ENCODE measurements at regions not wholly inside any gene's neighbourhood (a gene's known extent, or its start where the extent isn't known, plus 50 kb on each side); places are given as distances from the start of the nearest gene placed in this dataset.

DNA sequence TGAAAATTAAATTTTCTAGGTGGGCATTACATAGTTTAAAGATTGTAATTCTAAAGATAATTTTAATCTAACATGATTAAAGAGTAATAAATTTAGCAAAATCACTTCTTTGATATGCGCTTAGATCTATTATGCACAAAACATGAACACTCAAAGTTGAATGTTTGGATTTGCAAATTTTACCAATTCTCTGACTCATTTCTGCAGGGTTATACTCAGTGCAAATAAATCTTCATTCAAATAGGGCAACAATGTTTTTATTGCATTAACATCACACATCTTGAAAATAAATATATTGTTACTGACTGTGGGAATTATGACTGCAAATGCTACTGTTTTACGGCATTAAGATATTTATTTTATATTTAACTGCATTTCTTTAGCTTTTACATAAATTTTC, 110.7 kb downstream of the OGFRL1 start:
- no peak for DNase-seq

DNA sequence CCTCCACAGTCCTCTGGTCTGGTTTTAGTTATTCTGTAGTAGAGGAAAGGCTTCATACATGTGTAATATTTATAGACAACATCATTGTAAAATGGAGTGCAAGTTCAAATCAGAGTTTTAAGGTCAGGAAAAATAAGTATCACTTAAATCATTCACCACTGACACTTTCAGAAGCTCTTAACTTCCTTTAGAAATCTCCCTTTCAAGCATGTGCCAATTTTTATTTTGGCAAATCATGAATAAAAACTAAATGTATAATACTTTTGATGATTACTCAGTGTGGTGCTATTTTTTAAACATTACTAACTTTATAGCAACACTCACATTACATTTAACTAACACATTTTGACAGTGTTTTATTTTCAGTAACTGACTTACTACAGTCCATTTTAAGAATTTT, 112.2 kb downstream of the OGFRL1 start:
- DNase-seq, result no peak

DNA sequence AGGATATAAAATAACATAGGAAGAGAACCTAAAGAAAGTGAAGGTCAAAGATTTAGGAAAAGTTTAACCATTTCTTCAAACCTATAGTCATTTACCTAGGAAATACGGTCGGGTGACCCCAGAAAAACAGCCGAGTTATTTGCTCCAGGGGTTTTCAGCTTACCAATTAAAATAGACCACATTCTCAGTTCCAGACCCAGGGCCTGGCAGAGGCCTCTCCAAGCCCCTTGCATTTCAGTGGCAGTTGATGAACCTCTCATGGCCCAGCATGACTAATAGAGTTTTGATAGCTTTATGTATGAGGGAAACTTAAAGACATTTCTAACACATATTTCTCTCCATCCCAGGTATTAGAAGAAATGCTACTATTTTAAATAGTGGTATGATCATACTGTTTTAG, 113.5 kb downstream of the OGFRL1 start:
- DNase-seq, result no peak

DNA sequence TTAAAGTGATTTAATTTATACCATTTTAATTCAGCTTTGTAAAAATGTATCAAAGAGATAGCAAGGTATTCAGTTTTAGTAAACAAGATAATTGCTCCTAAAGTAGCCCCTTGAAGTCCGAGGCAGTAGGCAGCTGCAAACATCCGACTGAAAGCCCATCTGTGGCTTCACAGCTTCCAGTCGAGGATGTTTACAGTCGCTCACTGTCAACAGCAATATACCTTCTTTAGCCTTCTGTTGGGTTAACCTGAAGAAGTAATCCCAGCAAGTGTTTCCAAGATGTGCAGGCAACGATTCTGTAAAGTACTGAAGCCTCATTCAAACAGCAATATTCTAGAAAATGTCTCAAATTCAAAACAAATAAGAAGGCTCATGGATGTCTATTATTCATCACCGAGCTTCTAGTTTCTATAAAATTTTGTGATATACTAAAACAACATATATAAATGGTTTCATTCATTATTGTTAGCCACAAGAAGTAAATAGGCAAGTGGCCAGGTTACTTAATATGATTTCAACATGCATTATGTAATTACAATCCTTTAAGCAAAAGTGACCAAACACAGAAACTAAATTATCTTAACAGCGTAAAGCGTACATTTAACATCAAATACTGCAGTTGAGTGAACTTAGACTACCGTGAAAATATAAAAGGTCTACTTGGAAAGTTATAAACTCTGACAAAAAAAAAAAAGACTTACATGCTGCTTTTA, 115.0 kb downstream of the OGFRL1 start:
- no peak for DNase-seq

DNA sequence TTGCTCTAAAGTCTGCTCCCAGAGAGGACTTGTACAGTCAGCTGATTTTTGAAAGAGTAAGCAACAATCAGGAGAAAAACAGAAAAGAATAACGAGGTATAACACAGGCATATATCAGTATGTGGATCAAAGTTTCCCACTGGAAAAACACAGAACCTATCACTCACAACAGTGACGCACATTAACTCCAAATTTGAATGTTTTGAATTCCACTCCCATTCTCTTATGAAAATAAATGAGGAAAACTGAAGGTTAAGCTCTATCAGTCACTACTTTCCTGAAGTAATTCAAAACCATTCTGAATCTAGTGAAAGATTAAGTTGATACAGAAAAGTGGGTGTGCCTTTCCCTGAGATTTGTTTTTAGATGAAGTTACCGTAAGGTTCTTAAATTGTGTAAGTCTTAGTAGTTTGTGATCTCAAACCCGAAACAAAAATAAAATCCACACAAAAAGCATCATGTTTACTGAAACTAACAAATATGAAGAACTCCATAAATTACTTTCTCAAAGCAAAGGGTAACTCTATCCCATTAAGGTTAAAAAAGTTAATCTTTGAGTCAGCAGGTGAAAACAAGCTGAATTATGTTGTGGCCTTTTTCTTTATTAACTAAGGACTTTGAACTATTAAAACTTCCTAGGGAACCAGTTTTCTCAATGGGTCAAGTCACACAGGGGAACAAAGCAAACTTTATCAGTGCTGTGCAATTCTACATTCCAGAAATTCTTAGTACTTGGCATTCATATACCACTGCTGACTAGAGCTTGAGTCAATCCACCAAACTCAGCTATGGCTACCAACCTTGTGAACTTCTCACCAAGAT, 115.7 kb downstream of the OGFRL1 start:
- DNase-seq, result no peak

DNA sequence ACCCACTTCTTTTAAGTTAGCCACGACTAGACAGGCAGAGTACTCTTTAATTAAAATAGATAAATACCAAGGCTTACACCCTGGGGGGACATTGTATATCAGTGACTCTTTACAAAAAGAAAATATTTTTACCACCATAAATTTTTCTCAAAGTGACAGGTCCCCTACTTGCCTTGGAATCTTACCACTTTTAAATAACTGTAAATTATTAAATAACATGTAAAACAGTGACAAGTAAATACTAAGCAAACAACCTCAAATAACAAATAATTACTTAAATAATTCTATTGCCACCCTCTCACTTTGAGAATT, 116.3 kb downstream of the OGFRL1 start:
- DNase-seq, result no peak

DNA sequence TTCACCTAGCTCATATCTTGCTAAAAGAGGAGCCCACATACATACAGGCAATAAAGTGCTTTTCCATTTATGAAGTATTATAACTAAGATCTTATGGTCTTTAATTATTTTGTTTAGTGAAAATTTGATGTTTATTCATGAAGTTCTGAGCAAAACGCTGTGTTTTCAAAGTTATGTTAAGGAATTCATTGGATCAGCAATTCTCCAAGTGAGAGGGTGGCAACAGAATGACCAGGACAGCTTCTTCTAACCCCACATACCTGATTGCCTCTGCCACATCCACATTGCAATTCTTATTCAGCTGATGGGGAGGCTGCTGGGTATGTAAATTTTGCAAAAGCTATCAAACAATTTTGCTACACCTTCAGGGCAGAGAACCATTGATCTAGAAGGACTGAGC, 116.8 kb downstream of the OGFRL1 start:
- DNase-seq, result no peak

DNA sequence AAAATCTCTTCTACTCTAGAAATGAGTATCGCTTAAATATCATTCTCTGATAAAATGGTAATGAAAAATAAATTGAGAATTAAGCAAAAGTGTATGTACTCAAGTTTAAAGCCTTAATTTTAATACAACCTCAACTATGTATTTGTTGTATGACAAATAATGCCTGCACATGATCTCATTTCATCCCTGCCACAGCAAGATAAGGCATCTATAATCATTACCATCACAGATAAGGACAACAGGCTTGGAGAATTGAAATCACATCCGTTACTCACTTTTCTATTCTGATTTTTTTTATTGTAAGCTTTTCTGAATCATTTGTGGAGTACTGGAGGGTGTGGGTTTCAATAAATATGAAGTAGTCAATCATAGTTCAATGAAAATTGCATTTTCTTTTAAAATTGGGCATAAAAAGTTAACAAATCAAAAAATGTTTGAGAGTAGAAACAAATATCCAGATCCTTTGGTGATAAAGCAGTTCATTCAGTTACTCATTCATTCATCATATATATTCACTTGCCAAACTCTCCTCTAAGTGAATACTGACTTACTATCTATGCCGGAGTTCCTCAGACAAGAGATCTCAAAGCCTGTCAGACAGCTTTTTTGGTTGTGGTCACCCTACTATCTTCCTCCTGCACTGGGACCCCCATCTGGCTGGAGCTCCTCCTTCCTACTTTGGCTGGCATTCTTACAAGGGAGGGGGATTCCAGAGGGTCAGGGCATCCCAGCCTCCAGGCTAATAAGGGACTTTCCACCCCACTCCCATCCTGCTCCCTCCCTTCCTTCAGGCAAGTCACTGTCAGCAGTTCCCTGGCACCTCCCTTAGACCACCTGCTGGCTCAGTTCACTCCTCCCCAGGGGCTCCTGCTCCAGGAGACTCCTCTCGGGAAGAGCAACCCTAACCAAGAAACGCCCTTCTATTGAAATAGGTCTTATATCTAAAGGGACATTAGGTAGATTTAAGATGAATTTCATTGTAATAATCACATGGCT, 118.6 kb downstream of the OGFRL1 start:
- no peak for DNase-seq

DNA sequence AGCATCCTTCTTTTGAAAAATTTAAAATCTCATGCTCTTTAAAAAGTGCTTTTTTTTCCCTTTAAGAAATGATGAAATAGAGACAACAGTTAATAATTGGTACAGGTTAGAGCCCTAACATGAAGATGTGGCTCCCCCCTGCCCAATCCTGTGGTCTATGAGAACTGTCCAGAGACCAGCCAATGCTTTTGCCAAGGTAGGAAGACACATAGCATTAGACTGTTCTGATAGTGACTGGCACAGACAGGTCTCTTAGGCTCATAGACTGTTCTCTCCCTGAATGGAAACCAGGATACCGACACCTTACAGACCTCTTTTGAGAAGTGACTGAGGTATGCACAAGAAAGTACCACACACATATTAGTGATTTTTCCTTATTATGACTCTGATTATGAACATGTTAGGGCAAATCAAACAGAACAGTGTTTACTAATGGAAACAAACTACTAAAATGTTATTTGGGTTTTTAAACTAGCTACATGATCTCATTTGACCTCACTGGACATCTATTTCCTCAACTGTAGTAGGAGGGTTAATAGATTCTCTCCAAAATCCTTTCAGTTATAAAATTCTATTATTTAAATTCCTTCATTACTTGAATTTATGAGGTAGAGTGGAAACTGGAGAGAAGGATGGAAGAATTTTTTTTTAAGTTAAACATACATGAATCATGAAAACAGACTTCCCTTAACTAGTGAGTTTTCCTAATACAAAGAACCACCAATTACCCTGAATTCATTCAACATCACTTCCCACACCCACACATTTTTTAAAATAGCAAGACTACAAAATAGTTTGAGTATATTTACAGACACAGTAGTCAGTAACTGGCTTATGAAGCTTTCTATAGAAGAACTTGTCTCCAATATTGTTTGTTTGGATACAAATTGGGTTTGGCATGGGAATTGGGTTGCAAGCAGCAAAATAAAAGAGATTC, 120.4 kb downstream of the OGFRL1 start:
- no peak for DNase-seq

DNA sequence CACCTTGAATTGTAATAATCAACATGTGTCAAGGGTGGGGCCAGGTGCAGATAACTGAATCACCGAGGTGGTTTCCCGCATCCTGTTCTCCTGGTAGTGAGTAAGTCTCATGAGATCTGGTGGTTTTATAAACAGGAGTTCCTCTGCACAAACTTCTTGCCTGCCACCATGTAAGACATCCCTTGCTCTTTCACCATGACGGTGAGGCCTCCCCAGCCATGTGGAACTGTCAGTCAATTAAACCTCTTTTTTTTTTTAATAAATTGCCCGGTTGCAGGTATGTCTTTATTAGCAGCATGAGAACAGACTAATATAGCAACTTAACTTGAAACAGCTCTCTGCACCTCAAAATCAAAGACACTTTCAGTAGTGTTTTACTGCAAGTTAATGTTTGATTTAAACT, 121.6 kb downstream of the OGFRL1 start:
- no peak for DNase-seq

DNA sequence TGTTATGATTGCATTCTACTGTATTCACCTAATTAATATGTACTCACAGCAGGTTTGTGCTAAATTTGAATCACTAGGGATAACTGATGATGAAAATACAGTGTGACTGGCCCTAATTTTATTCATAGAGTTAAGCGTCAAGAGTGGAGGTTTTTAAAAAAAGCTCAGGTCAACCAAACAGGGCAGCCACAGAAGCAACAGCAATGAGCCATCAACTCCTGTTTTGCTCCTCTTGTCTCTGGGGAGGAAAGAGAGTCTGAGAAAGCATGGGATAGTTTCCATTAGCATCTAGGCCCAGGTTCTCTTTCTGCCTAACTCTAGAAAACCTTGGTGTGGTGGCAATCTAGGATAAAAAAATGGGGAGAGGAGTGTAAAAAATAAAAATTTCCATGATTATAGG, 122.1 kb downstream of the OGFRL1 start:
- DNase-seq, result no peak

DNA sequence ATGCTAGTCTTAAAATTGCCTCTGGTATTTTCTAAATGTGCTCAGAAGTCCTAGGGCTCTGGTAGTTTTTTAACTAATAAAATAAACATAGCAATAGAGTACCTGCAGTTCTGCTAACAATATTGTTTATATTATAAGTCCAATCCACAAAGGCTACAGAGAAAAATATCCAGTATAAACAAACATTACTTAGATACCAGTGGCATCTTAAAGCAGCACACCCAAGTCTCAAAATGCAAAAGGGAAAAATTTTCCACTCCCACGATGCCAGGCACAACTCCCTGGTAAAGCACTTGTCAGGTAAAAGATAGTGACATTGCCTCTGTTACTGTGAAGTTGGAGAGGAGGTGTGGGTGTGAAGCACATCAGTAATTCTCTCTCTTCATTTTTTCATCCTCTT, 123.3 kb downstream of the OGFRL1 start:
- DNase-seq, result no peak

DNA sequence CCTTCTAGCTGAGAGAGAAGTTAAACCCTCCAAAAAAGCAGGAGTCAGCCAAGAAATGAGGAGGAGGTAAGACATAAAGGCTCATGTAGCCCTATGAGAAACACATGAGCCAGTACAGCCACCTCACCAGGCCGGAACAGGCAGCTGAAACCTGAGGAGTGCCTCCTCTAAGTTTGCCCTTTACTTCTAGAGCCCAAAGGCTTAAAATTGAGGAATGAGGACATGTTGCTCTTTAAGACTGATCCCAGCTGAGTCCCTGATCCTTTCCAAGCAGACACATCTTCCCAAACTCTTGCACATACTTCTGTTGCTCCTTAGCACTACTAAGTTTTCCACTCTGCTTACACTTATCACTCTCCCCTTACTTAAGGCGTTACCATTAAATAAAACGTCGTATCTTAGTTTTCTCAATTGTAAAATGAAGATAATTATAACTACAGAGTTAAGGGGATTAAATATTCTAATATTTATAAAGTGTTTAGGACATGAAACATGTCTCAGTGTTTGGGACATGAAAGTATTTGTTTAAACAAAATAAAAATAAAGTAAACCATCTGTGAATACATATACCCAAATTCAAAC, 124.0 kb downstream of the OGFRL1 start:
- no peak for DNase-seq

DNA sequence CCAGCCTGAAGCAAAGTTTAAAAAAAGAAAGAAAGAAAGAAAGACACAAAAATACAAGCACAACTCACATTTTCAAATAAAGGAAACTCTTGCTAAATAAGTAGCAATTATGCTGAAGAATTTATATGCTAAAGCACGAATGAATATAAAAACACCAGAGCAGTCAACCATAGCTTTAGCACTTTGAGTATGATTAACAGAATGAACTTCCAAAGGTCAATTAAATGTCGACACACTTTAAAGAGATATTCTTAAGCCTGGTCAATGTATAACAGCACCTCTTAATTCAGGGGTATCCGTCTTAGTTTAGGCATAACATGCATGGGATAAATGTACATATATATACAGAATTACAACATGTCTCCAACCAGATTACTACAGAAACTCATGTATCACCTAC, 125.9 kb downstream of the OGFRL1 start:
- no peak for DNase-seq

DNA sequence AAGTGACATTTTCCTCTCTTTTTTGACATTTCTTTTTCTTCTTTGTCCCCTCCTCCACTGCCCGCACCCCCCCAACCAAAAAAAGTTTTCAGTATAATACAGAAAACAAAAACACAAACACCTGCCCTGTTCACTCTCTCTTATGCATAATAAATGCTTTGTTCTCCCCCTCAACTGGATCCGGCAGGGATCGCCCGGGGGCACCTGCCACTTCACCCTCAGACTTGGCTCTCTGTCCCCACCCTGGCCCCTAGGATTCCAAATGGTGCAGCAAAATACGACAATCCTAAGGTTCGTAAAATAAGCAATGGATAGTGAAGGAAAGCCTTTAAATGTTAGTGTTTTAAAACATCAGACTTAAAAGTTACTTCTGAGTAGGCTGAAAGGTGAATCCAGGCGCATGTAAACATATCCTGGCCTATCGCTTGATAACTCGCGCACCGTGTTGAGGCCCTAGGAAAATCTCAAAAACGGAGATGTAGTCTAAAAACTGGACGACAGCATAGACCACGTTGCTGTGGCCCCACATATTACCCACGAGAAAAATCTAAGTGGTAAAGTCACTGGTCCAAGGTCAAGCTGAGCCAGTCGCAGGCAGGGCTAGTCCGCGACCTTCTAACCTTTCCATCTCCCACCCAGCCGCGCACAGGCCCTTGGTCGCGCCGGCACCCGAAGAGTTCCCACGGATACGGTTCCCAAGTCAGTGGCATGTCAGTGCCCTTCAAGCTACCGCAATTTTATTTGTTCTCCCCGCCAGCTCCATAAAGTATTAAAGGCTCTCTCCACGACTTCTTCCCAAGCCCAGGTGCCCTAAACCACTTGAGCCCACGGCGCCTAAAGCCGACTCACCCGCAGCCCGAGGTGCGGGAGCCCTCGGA, 130.8 kb downstream of the OGFRL1 start:
- DNase-seq, result no peak

DNA sequence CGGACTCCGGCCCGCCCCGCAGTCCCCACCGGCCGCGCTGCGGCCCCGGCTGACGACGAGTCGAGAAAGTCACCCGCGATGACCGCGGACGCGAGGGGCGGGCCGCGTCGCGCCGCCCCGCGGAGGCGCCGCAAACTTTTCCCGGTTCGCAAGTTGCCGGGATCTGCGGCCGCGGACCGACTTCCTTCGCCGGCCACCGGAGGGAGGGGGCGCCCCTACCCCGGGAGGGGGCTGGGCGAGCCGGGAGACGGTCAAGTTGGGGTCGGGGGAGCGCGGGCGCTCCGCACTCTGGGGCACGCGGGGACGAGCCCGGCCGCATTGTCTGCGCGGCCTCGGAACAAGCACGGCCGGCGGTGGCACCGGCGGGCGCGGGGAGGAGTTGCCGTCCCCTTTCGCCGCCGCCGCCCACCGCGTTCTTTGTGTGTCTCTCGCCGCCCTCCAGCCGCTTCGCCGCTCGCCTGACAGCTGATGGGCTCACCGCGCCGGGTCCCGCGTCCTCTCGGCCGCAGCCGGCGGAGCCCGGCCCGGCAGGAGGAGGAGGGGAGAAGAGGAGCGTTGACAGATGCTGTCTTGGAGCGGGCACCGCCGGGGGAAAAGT, 131.6 kb downstream of the OGFRL1 start:
- no peak for DNase-seq

DNA sequence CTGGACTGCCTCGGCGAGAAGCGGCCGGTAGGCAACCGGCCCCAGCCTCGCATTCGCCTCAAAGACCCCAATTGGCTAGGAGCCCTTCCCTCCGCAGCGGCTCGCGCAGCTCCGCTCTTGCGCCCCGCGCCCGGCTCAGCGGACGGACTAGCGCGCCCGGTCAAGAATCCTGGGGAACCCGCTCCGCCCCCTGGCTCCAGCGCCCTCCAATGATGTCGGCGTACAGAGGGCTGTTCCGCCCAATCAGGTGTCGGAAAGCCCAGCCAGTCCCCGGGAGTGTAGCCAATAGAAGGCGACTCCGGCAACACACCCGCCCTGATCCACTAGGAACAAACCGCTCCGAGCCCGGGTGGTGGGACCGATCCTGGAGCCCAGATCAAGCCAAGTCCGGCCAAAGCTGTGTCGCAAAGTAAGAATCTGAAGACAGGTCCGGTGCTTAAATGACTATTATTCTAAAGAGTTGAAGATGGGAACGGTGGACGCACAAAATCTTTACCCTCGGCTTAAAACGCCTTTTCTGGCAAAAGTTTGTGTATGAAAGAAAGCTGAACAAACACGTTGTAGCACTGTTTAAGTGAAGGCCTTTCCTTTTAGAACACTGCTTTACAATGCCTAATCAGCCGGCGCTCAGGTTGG, 132.2 kb downstream of the OGFRL1 start:
- no peak for DNase-seq

DNA sequence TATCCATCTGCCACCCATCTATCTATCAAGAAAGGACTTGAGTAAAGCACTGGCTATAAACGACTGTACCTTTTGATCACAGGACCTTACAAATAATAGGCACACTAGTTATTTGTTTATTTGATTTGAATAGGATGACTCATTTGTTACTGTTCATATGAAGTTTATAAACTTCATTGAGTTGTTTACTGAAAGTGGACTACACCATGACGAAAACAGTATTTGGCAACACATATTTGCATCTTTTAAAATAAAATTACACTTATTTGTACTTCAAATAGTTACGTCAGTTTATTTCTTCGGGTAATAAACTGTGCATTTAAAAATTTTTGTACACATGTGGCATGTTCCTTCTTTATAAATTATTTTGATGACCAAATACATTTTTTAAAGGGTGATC, 133.0 kb downstream of the OGFRL1 start:
- DNase-seq, result no peak

DNA sequence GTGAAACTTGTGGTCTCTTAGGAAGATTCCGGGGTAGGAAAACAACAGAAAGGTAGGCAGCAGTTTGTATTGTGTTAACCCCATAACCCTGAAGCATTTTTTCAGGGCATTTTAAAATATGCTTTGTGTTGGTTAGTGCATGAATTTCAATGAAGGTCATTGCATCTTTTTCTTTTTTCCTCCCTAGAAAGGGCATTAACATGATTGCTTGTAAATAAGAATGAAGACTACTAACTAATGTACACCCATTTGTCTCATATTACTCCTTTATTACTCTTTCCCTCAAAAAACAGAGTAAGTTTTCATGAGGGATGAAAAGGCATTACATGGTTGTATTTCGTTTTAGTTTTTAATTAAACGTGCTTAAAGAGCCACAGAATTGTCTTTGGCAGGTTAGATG, 141.4 kb downstream of the OGFRL1 start:
- no peak for DNase-seq

DNA sequence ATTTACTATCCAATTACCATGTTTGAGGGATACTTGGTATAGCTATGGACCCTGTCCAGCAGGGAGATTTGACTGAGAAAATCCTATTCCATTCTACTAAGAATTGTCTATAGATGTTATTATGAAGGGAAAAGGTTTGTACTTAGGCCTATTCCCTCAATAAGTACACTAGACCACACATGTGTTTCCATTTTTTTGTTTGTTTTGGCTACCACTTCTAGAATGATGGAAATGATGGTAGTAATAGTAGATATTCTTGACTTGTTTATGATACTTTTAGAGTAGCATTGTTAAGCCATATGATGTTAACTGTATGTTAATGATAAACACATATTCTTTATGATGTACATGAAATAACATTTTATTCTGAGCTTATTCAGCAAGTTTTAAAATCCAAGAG, 144.8 kb downstream of the OGFRL1 start:
- DNase-seq, result no peak
